GM12878 (cell line): ENCODE measurements at regions not wholly inside any gene's neighbourhood (a gene's known extent, or its start where the extent isn't known, plus 50 kb on each side); places are given as distances from the start of the nearest gene placed in this dataset.

Experiments used
- ATAC-seq: fragments of 200-7000 bp; cut with Tn5 transposase; 3 replicates; pipeline ENCODE4 v1.9.1; 2020; ENCODE audit warnings: mild to moderate bottlenecking, moderate library complexity
- BruUV-seq: library from RNA; stranded (reverse); fragments of 400-500 nt; replicated peaks from 2 replicates; lab custom pipeline; 2021; lab: Mats Ljungman, UMichigan
- CTCF ChIA-PET: fragments of 300-600 bp; sonication (Branson Sonifier 250); formaldehyde crosslinking; extraction: SDS; loops from one replicate; lab custom pipeline; 2021; ENCODE audit warnings: inconsistent platforms; lab: Yijun Ruan, JAX
- POLR2A ChIA-PET: fragments of 350-600 bp; formaldehyde crosslinking; extraction: SDS; loops from one replicate; lab custom pipeline; 2021; ENCODE audit warnings: inconsistent platforms; lab: Charles Lee
- RAD21 ChIA-PET: fragments of 300-600 bp; sonication (Branson Sonifier 250); formaldehyde crosslinking; loops from one replicate; lab custom pipeline; 2023; ENCODE audit warnings: antibody characterized with exemption; ENCODE audit not compliant: unreplicated experiment; lab: Charles Lee
- SMC1A ChIA-PET: fragments of 300-600 bp; sonication (Branson Sonifier 250); formaldehyde crosslinking; loops from one replicate; lab custom pipeline; 2023; ENCODE audit not compliant: unreplicated experiment, uncharacterized antibody; lab: Charles Lee
- DNase-seq: peaks from one replicate; pipeline ENCODE4 v3.0.0-alpha.2; 2011; ENCODE audit warnings: low read depth, low spot score
- FAIRE-seq: peaks from 3 replicates; lab custom pipeline; 2011; peaks lifted over from hg19 to GRCh38; lab: Jason Lieb, UNC
- H2AFZ ChIP-seq: 2 replicates; pipeline ENCODE4 v1.6.0; 2011; ENCODE audit warnings: low read depth, low read length, control low read depth; ENCODE audit not compliant: control insufficient read depth
- H3K27ac ChIP-seq: 2 replicates; pipeline ENCODE4 v1.5.1; 2011; ENCODE audit warnings: control low read depth; ENCODE audit not compliant: control insufficient read depth, insufficient read depth
- H3K27me3 ChIP-seq, 2 experiments: replicated peaks in 1 of 2; 2 replicates each; pipeline versions ENCODE4 v1.6.0 to v1.6.1; 2011; ENCODE audit warnings: low read length in 1 of 2; ENCODE audit not compliant: control insufficient read depth in 2 of 2, insufficient read depth in 2 of 2
- H3K36me3 ChIP-seq, 2 experiments: 2 replicates each; pipeline ENCODE4 v1.5.1; 2011; ENCODE audit warnings: low read length in 1 of 2; ENCODE audit not compliant: control insufficient read depth in 2 of 2, insufficient read depth in 2 of 2
- H3K4me1 ChIP-seq: 2 replicates; pipeline ENCODE4 v1.6.1; 2011; ENCODE audit warnings: mild to moderate bottlenecking, low read length, moderate library complexity, mixed read lengths; ENCODE audit not compliant: control insufficient read depth, insufficient read depth
- H3K4me2 ChIP-seq: 2 replicates; pipeline ENCODE4 v1.6.0; 2011; ENCODE audit warnings: control low read depth; ENCODE audit not compliant: control insufficient read depth, insufficient read depth
- H3K4me3 ChIP-seq: fragments of 200-600 bp; sonication (generic); 2 replicates; pipeline ENCODE4 v1.5.1; 2016
- H3K79me2 ChIP-seq: 2 replicates; pipeline ENCODE4 v1.6.0; 2011; ENCODE audit warnings: low read length; ENCODE audit not compliant: control insufficient read depth, insufficient read depth
- H3K9ac ChIP-seq: 2 replicates; pipeline ENCODE4 v1.8.0; 2011; ENCODE audit warnings: low read length, control low read depth, mixed read lengths; ENCODE audit not compliant: control insufficient read depth, insufficient read depth
- H3K9me3 ChIP-seq: replicated peaks from 3 replicates; pipeline ENCODE4 v1.5.1; 2011; ENCODE audit warnings: mild to moderate bottlenecking, low read length; ENCODE audit not compliant: control insufficient read depth, insufficient read depth
- H4K20me1 ChIP-seq: 2 replicates; pipeline ENCODE4 v1.6.0; 2011; ENCODE audit not compliant: control insufficient read depth, insufficient read depth
- BCL11A ChIP-seq: IDR thresholded peaks from 2 replicates; pipeline ENCODE4 v1.6.1; 2011; ENCODE audit warnings: low read depth, low read length
- BHLHE40 ChIP-seq, 2 experiments: fragments of 450-650 bp in 1 of 2; IDR thresholded peaks; 2 replicates each; pipeline ENCODE4 v1.6.1; 2011 to 2017; ENCODE audit warnings: low read depth in 2 of 2, borderline replicate concordance in 1 of 2, improper control_type of control experiment in 1 of 2, low read length in 1 of 2, mild to moderate bottlenecking in 1 of 2
- EP300 ChIP-seq, 2 experiments: fragments of 150-350 bp in 1 of 2; IDR thresholded peaks; 2 replicates each; pipeline ENCODE4 v1.6.1; 2011 to 2012; ENCODE audit warnings: low read depth in 2 of 2, low read length in 2 of 2, borderline replicate concordance in 1 of 2, improper control_type of control experiment in 1 of 2, inconsistent platforms in 1 of 2; ENCODE audit not compliant: control insufficient read depth in 1 of 2
- FOXM1 ChIP-seq: IDR thresholded peaks from 2 replicates; pipeline ENCODE4 v1.6.1; 2012; ENCODE audit warnings: low read depth, mild to moderate bottlenecking, inconsistent platforms, low read length, moderate library complexity
- HDAC6 ChIP-seq: fragments of 200-600 bp; sonication (generic); IDR thresholded peaks from one replicate; pipeline ENCODE4 v1.8.0; 2017; ENCODE audit warnings: antibody characterized with exemption; ENCODE audit not compliant: unreplicated experiment
- IRF4 ChIP-seq: IDR thresholded peaks from 2 replicates; pipeline ENCODE4 v1.6.1; 2011; ENCODE audit warnings: low read depth, low read length
- JUNB ChIP-seq: IDR thresholded peaks from 2 replicates; pipeline ENCODE4 v1.6.1; 2016; ENCODE audit warnings: antibody characterized with exemption, mild to moderate bottlenecking
- JUND ChIP-seq: IDR thresholded peaks from 2 replicates; pipeline ENCODE4 v1.6.1; 2012; ENCODE audit warnings: low read depth, mild to moderate bottlenecking, low read length, improper control_type of control experiment, moderate library complexity
- MEF2B ChIP-seq: fragments of 450-650 bp; IDR thresholded peaks from 2 replicates; pipeline ENCODE4 v1.6.1; 2018; ENCODE audit warnings: mild to moderate bottlenecking, moderate library complexity; ENCODE audit not compliant: partially characterized antibody, poor library complexity, severe bottlenecking
- MTA2 ChIP-seq: fragments of 450-650 bp; IDR thresholded peaks from 2 replicates; pipeline ENCODE4 v1.6.1; 2016; ENCODE audit warnings: low read depth, mild to moderate bottlenecking, moderate library complexity
- NFIC ChIP-seq: IDR thresholded peaks from 2 replicates; pipeline ENCODE4 v1.6.1; 2012; ENCODE audit warnings: low read depth, mild to moderate bottlenecking, inconsistent platforms, low read length, moderate library complexity
- NFYB ChIP-seq: IDR thresholded peaks from 2 replicates; pipeline ENCODE4 v1.6.1; 2011; ENCODE audit warnings: low read depth, mild to moderate bottlenecking, low read length, improper control_type of control experiment, moderate library complexity; ENCODE audit not compliant: insufficient read depth
- NR2F1 ChIP-seq: fragments of 450-650 bp; conservative IDR thresholded peaks from 2 replicates; pipeline ENCODE4 v1.6.1; 2017; ENCODE audit warnings: mild to moderate bottlenecking
- TBL1XR1 ChIP-seq: IDR thresholded peaks from 2 replicates; pipeline ENCODE4 v1.6.1; 2012; ENCODE audit warnings: low read depth, low read length, improper control_type of control experiment
- ZBED1 ChIP-seq: IDR thresholded peaks from 2 replicates; pipeline ENCODE4 v1.6.1; 2016; ENCODE audit warnings: borderline replicate concordance
- ZNF217 ChIP-seq: fragments of 450-650 bp; IDR thresholded peaks from 2 replicates; pipeline ENCODE4 v1.6.1; 2017; ENCODE audit warnings: antibody characterized with exemption, mild to moderate bottlenecking
- ZNF384 ChIP-seq: IDR thresholded peaks from 2 replicates; pipeline ENCODE4 v1.6.1; 2012; ENCODE audit warnings: low read depth, mild to moderate bottlenecking, low read length, improper control_type of control experiment, borderline replicate concordance
- WGBS: methylation state at CpG from one replicate; pipeline ENCODE4 v1.1.6; 2016; ENCODE audit warnings: low lambda C conversion rate; ENCODE audit not compliant: insufficient replicate concordance, insufficient coverage; ENCODE audit errors: missing lambda C conversion rate; 5-methylcytosine and 5-hydroxymethylcytosine counted together
- in situ Hi-C: fragments of 300-500 bp; cut with MboI; formaldehyde crosslinking; loops from 9 replicates; pipeline ENCODE4 v1.14.3; 2018; ENCODE audit warnings: mixed read lengths
- intact Hi-C: fragments of 100-400 bp; cut with micrococcal nuclease; formaldehyde crosslinking; loops from one replicate; pipeline ENCODE4 v1.14.2; 2022; ENCODE audit not compliant: unreplicated experiment
- TF ChIP-seq, protein P1 (sequence below): IDR thresholded peaks from 2 replicates; pipeline ENCODE4 v1.6.1; 2012; ENCODE audit warnings: low read depth, low read length, improper control_type of control experiment
- TF ChIP-seq, protein P2 (sequence below): IDR thresholded peaks from 2 replicates; pipeline ENCODE4 v1.6.1; 2012; ENCODE audit warnings: low read length, inconsistent platforms
- TF ChIP-seq, protein P3 (sequence below): fragments of 150-350 bp; IDR thresholded peaks from 2 replicates; pipeline ENCODE4 v1.6.1; 2014; ENCODE audit warnings: mild to moderate bottlenecking, low read depth, low read length

DNA sequence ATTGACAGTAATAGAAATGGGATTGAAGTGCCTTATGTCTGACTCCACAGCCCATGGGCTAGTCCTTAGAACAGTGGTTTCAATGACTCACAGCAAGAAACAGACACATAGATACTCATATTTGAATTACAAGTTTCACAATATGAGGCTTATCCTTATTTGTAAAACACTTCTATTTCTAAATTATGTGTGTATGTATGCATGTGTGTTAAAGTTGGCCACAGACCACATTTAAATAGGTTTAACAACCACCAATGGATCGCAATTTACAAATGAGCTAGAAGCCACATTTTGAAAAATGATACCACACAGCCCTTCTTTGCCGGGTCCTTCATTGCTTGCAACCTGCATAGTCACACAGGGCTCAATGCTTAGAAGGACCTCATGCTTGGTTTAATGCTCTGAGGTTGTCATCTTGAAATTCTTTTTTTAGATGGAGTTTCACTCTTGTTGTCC is 157.8 kb upstream of the PREP start:
- intact Hi-C loops = loop anchor here (1.0 to 10.0 kb wide), 2 partner anchors 86 to 126 kb away; no protein-coding TSS in a partner anchor
- Histone ChIP-seq H3K27me3 (no peaks in the 10 kb centered on the region; a peak in 1 of 4 replicates), H2AFZ (no peak overlapping the region; the same call in 1 of the 2 replicates), H3K4me2 (peak overlapping the region; percentile 44), H3K4me1 (peaks cover 19% of the 10 kb centered on the region), H3K9me3 (peaks cover 5% of the 10 kb centered on the region; the same call in 2 of the 3 replicates), H3K36me3 (no peaks in the 10 kb centered on the region), H3K4me3 (no peak overlapping the region), H3K79me2 (no peaks in the 10 kb centered on the region), H4K20me1 (no peaks in the 10 kb centered on the region), H3K27ac (peak overlapping the region; percentile 18; the same call in 1 of the 2 replicates), H3K9ac (no peak overlapping the region)
- DNase-seq = peak; percentile 70
- FAIRE-seq = peak; percentile 68
- RAD21 ChIA-PET = interaction anchor here (0.6 to 1.4 kb wide), 7 partner anchors 10 to 522 kb away, joined by 3 to 4 read pairs (median 3); no protein-coding TSS in a partner anchor
- POLR2A ChIA-PET = interaction anchor here (0.5 to 1.0 kb wide), 2 partner anchors 81 to 131 kb away, joined by 3 read pairs; no protein-coding TSS in a partner anchor
- 3% methylated on average over 2 of the region's 2 CpGs for WGBS
- SMC1A ChIA-PET = interaction anchor here (0.7 to 2.2 kb wide), 9 partner anchors 10 to 84 kb away, joined by 3 to 9 read pairs (median 4); no protein-coding TSS in a partner anchor
- CTCF ChIA-PET = interaction anchor here (0.9 to 1.5 kb wide), 6 partner anchors 9 to 129 kb away, joined by 3 to 4 read pairs (median 3); no protein-coding TSS in a partner anchor
- BruUV-seq = no TSS peak
- in situ Hi-C loops = no loop called here
- ATAC-seq = peak; percentile 96
- TF ChIP-seq EP300 (IDR thresholded peaks at IDR 0.05; ENCODE audit: borderline replicate concordance in 1 of 2, control insufficient read depth in 1 of 2, low read depth in 2 of 2, low read length in 2 of 2) (peak in 1 of 2 experiments; percentile 70; a peak in 2 of 4 replicates), NFIC (peak; percentile 79), ZNF384 (no peak), JUNB (peak; percentile 70), IRF4 (0 out of 2 replicates have a peak, but pooled peaks have one; percentile 28), FOXM1 (peak; percentile 31; the same call in 1 of the 2 replicates), JUND (no peak), NFYB (0 out of 2 replicates have a peak, but pooled peaks have one; percentile 48), ZNF217 (peak; percentile 89), NR2F1 (peak; percentile 30; the same call in 1 of the 2 replicates), ZBED1 (0 out of 2 replicates have a peak, but pooled peaks have one; percentile 50), BHLHE40 (IDR thresholded peaks at IDR 0.05; ENCODE audit: borderline replicate concordance in 1 of 2, low read depth in 2 of 2, low read length in 1 of 2) (peak in 1 of 2 experiments; percentile 22; a peak in 2 of 4 replicates), TBL1XR1 (no peak), MTA2 (peak; percentile 25; the same call in 1 of the 2 replicates), BCL11A (peak; percentile 42; the same call in 1 of the 2 replicates), HDAC6 (no peak), MEF2B (peak; percentile 51)
- TF ChIP-seq, protein P1, sequence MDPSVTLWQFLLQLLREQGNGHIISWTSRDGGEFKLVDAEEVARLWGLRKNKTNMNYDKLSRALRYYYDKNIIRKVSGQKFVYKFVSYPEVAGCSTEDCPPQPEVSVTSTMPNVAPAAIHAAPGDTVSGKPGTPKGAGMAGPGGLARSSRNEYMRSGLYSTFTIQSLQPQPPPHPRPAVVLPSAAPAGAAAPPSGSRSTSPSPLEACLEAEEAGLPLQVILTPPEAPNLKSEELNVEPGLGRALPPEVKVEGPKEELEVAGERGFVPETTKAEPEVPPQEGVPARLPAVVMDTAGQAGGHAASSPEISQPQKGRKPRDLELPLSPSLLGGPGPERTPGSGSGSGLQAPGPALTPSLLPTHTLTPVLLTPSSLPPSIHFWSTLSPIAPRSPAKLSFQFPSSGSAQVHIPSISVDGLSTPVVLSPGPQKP = no peak
- TF ChIP-seq, protein P2, sequence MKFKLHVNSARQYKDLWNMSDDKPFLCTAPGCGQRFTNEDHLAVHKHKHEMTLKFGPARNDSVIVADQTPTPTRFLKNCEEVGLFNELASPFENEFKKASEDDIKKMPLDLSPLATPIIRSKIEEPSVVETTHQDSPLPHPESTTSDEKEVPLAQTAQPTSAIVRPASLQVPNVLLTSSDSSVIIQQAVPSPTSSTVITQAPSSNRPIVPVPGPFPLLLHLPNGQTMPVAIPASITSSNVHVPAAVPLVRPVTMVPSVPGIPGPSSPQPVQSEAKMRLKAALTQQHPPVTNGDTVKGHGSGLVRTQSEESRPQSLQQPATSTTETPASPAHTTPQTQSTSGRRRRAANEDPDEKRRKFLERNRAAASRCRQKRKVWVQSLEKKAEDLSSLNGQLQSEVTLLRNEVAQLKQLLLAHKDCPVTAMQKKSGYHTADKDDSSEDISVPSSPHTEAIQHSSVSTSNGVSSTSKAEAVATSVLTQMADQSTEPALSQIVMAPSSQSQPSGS = peak; percentile 68
- TF ChIP-seq, protein P3, sequence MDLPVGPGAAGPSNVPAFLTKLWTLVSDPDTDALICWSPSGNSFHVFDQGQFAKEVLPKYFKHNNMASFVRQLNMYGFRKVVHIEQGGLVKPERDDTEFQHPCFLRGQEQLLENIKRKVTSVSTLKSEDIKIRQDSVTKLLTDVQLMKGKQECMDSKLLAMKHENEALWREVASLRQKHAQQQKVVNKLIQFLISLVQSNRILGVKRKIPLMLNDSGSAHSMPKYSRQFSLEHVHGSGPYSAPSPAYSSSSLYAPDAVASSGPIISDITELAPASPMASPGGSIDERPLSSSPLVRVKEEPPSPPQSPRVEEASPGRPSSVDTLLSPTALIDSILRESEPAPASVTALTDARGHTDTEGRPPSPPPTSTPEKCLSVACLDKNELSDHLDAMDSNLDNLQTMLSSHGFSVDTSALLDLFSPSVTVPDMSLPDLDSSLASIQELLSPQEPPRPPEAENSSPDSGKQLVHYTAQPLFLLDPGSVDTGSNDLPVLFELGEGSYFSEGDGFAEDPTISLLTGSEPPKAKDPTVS = no peak
